ENCODE measurements at regions not wholly inside any gene's neighbourhood (a gene's known extent, or its start where the extent isn't known, plus 50 kb on each side); places are given as distances from the start of the nearest gene placed in this dataset.

DNA sequence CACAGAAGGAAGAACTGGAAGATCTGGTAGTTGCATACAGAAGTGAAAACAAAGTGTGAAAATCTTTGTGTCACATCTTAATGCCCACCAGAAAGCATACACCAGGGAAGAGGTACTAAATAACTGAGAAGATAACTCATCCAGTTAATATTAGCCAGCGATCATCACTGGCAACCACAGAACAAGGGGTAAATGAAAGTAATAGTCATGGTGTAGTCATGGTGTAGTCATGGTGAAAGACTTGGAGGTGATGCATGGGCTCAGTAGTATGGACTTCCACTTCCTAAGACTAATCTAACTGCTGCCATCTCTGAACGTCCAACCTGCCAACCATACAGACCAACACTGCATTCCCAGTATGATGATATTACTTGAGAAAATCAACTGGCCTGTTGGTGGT, 481.2 kb upstream of the NR5A2 start:
- TF ChIP-seq, protein P1, sequence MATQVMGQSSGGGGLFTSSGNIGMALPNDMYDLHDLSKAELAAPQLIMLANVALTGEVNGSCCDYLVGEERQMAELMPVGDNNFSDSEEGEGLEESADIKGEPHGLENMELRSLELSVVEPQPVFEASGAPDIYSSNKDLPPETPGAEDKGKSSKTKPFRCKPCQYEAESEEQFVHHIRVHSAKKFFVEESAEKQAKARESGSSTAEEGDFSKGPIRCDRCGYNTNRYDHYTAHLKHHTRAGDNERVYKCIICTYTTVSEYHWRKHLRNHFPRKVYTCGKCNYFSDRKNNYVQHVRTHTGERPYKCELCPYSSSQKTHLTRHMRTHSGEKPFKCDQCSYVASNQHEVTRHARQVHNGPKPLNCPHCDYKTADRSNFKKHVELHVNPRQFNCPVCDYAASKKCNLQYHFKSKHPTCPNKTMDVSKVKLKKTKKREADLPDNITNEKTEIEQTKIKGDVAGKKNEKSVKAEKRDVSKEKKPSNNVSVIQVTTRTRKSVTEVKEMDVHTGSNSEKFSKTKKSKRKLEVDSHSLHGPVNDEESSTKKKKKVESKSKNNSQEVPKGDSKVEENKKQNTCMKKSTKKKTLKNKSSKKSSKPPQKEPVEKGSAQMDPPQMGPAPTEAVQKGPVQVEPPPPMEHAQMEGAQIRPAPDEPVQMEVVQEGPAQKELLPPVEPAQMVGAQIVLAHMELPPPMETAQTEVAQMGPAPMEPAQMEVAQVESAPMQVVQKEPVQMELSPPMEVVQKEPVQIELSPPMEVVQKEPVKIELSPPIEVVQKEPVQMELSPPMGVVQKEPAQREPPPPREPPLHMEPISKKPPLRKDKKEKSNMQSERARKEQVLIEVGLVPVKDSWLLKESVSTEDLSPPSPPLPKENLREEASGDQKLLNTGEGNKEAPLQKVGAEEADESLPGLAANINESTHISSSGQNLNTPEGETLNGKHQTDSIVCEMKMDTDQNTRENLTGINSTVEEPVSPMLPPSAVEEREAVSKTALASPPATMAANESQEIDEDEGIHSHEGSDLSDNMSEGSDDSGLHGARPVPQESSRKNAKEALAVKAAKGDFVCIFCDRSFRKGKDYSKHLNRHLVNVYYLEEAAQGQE (IDR thresholded peaks at IDR 0.05; ENCODE audit: borderline replicate concordance): no peak
- TF ChIP-seq EZH2 (IDR thresholded peaks at IDR 0.05; ENCODE audit: borderline replicate concordance, insufficient read depth, low read length, poor library complexity, severe bottlenecking) (no peak), RAD21 (conservative IDR thresholded peaks at IDR 0.05) (no peak), MXI1 (conservative IDR thresholded peaks at IDR 0.05; ENCODE audit: poor library complexity, severe bottlenecking) (no peak), SMC3 (conservative IDR thresholded peaks at IDR 0.05; ENCODE audit: poor library complexity) (no peak), EP300 (conservative IDR thresholded peaks at IDR 0.05; ENCODE audit: poor library complexity, severe bottlenecking) (no peak), TAF1 (IDR thresholded peaks at IDR 0.05; ENCODE audit: low read depth) (no peak), POLR2AphosphoS5 (IDR thresholded peaks at IDR 0.05) (no peak)
- TF ChIP-seq, protein P2, sequence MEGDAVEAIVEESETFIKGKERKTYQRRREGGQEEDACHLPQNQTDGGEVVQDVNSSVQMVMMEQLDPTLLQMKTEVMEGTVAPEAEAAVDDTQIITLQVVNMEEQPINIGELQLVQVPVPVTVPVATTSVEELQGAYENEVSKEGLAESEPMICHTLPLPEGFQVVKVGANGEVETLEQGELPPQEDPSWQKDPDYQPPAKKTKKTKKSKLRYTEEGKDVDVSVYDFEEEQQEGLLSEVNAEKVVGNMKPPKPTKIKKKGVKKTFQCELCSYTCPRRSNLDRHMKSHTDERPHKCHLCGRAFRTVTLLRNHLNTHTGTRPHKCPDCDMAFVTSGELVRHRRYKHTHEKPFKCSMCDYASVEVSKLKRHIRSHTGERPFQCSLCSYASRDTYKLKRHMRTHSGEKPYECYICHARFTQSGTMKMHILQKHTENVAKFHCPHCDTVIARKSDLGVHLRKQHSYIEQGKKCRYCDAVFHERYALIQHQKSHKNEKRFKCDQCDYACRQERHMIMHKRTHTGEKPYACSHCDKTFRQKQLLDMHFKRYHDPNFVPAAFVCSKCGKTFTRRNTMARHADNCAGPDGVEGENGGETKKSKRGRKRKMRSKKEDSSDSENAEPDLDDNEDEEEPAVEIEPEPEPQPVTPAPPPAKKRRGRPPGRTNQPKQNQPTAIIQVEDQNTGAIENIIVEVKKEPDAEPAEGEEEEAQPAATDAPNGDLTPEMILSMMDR (IDR thresholded peaks at IDR 0.05; ENCODE audit: poor library complexity, severe bottlenecking): no peak

Measured in neural cell (in vitro differentiated cells).